Ishikawa (cell line): ENCODE measurements at regions not wholly inside any gene's neighbourhood (a gene's known extent, or its start where the extent isn't known, plus 50 kb on each side); places are given as distances from the start of the nearest gene placed in this dataset.

Source experiments
- CEBPB ChIP-seq: IDR thresholded peaks from 2 replicates; pipeline ENCODE4 v1.6.1; 2012
- CREB1 ChIP-seq: IDR thresholded peaks from 2 replicates; pipeline ENCODE4 v1.6.1; 2012; ENCODE audit warnings: low read depth
- EGR1 ChIP-seq: IDR thresholded peaks from 2 replicates; pipeline ENCODE4 v1.6.1; 2012
- EP300 ChIP-seq: IDR thresholded peaks from 2 replicates; pipeline ENCODE4 v1.6.1; 2012; ENCODE audit warnings: borderline replicate concordance
- FOXM1 ChIP-seq: IDR thresholded peaks from 2 replicates; pipeline ENCODE4 v1.6.1; 2012; ENCODE audit warnings: low read depth, borderline replicate concordance
- MAX ChIP-seq: IDR thresholded peaks from 2 replicates; pipeline ENCODE4 v1.6.1; 2012
- NFIC ChIP-seq: IDR thresholded peaks from 2 replicates; pipeline ENCODE4 v1.6.1; 2012
- RAD21 ChIP-seq: IDR thresholded peaks from 2 replicates; pipeline ENCODE4 v1.6.1; 2012; ENCODE audit warnings: low read depth
- REST ChIP-seq: IDR thresholded peaks from 2 replicates; pipeline ENCODE4 v1.6.1; 2012; ENCODE audit warnings: low read depth, mild to moderate bottlenecking
- TAF1 ChIP-seq: IDR thresholded peaks from 2 replicates; pipeline ENCODE4 v1.6.1; 2012; ENCODE audit warnings: low read depth, mild to moderate bottlenecking
- TCF12 ChIP-seq: IDR thresholded peaks from 2 replicates; pipeline ENCODE4 v1.6.1; 2012; ENCODE audit warnings: low read depth
- TEAD4 ChIP-seq: IDR thresholded peaks from 2 replicates; pipeline ENCODE4 v1.6.1; 2012
- USF1 ChIP-seq: IDR thresholded peaks from 2 replicates; pipeline ENCODE4 v1.6.1; 2012
- YY1 ChIP-seq: IDR thresholded peaks from 2 replicates; pipeline ENCODE4 v1.6.1; 2012; ENCODE audit warnings: low read depth
- ZBTB7A ChIP-seq: IDR thresholded peaks from 2 replicates; pipeline ENCODE4 v1.6.1; 2012; ENCODE audit warnings: low read depth

GRCh38 chr4:20172070-20172760 lies 79.5 kb upstream of the SLIT2 start:
- TF ChIP-seq TEAD4 = no peak

- no peak for TF ChIP-seq YY1
- no peak for TF ChIP-seq ZBTB7A
- no peak for TF ChIP-seq NFIC
- TF ChIP-seq TAF1 = no peak
- TF ChIP-seq RAD21 = no peak
- TF ChIP-seq FOXM1 = no peak
- no peak for TF ChIP-seq CREB1
- no peak for TF ChIP-seq MAX
- TF ChIP-seq EP300 = no peak
- TF ChIP-seq TEAD4 = no peak
- TF ChIP-seq CEBPB = no peak
- no peak for TF ChIP-seq EGR1
- no peak for TF ChIP-seq TCF12
- TF ChIP-seq REST = no peak
- no peak for TF ChIP-seq USF1
Measured at GRCh38 chr4:20166544-20166943, 85.2 kb upstream of the SLIT2 start.

- TF ChIP-seq ZBTB7A = no peak
- TF ChIP-seq TEAD4 = no peak
Measured at GRCh38 chr4:20159516-20159915, 92.2 kb upstream of the SLIT2 start.

GRCh38 chr4:20158195-20158594 lies 93.5 kb upstream of the SLIT2 start:
- TF ChIP-seq YY1 (no peak), ZBTB7A (no peak), TAF1 (no peak), RAD21 (no peak), TEAD4 (no peak), MAX (no peak), CEBPB (no peak), NFIC (no peak), CREB1 (no peak)

- TF ChIP-seq RAD21 = no peak
- no peak for TF ChIP-seq ZBTB7A
- no peak for TF ChIP-seq TAF1
- no peak for TF ChIP-seq NFIC
- no peak for TF ChIP-seq YY1
- no peak for TF ChIP-seq REST
- no peak for TF ChIP-seq USF1
- no peak for TF ChIP-seq CREB1
- no peak for TF ChIP-seq FOXM1
- no peak for TF ChIP-seq EGR1
- TF ChIP-seq CEBPB = no peak
- TF ChIP-seq TCF12 = no peak
Measured at GRCh38 chr4:20151436-20151835, 100.3 kb upstream of the SLIT2 start.

- no peak for TF ChIP-seq TCF12
- TF ChIP-seq YY1 = no peak
- TF ChIP-seq EGR1 = no peak
- TF ChIP-seq NFIC = no peak
- TF ChIP-seq REST = no peak
- no peak for TF ChIP-seq CEBPB
Measured at GRCh38 chr4:20137176-20137575, 114.5 kb upstream of the SLIT2 start.
